ENCODE measurements at regions not wholly inside any gene's neighbourhood (a gene's known extent, or its start where the extent isn't known, plus 50 kb on each side); places are given as distances from the start of the nearest gene placed in this dataset.
"Not testable (repeated sequence)": the region's sequence is repeated elsewhere in the genome, so short reads cannot be mapped to it uniquely, and the experiment has no call there.

DNA sequence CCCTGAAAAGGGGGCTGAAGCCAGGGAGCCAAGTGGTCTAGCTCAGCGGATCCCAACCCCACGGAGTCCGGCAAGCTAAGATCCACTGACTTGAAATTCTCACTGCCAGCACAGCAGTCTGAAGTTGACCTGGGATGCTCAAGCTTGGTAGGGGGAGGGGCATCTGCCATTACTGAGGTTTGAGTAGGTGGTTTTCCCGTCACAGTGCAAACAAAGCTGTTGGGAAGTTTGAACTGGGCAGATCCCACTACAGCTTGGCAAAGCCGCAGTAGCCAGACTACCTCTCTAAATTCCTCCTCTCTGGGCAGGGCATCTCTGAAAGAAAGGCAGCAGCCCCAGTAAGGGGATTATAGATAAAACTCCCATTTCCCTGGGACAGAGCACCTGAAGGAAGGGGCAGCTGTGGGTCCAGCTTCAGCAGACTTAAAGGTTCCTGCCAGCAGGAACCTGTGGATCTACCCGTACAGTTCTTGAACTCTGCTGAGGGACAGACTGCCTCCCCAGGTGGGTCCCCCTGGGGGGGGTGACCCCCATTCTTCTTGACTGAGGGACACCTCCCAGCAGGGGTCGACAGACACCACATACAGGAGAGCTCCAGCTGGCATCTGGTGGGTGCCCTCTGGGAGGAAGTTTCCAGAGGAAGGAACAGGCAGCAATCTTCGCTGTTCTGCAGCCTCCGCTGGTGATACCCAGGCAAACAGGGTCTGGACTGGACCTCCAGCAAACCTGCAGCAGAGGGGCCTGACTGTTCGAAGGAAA is 156.4 kb upstream of the ETV3 start:
- TF ChIP-seq YY1 (IDR thresholded peaks at IDR 0.05; ENCODE audit: insufficient read depth, insufficient read length); ZNF274 (IDR thresholded peaks at IDR 0.05; ENCODE audit: low read depth, low read length); SUZ12 (IDR thresholded peaks at IDR 0.05; ENCODE audit: extremely low read depth, insufficient read depth, insufficient read length): not testable (repeated sequence)
